Transverse colon (tissue), 4 donors: ENCODE measurements at regions not wholly inside any gene's neighbourhood (a gene's known extent, or its start where the extent isn't known, plus 50 kb on each side); places are given as distances from the start of the nearest gene placed in this dataset.

Experiments
- DNase-seq: peaks from one replicate; pipeline ENCODE4 v3.0.0-alpha.2; 2019
- H3K27ac ChIP-seq, 4 donors: fragments of 200-600 bp; sonication (generic); 2 replicates each; pipeline ENCODE4 v1.5.1; 2016 to 2018; ENCODE audit warnings: inconsistent platforms in 4 of 4
- H3K27me3 ChIP-seq: fragments of 200-600 bp; sonication (generic); 2 replicates; pipeline ENCODE4 v1.5.1; 2017; ENCODE audit warnings: inconsistent platforms
- H3K36me3 ChIP-seq, 4 donors: fragments of 200-600 bp; sonication (generic); 2 replicates each; pipeline ENCODE4 v1.5.1; 2017 to 2019; ENCODE audit warnings: inconsistent platforms in 4 of 4
- H3K4me1 ChIP-seq, 4 donors: fragments of 200-600 bp; sonication (generic); 2 replicates each; pipeline ENCODE4 v1.5.1; 2017 to 2020; ENCODE audit warnings: inconsistent platforms in 4 of 4
- H3K4me3 ChIP-seq, 4 donors: fragments of 200-600 bp; sonication (generic); 1 replicate in 1 of 4; 2 replicates in 3 of 4; pipeline versions ENCODE4 v1.5.1 to v1.6.1; 2017 to 2019; ENCODE audit warnings: inconsistent platforms in 4 of 4
- H3K9me3 ChIP-seq, 2 donors: fragments of 200-600 bp; sonication (generic); 2 replicates each; pipeline ENCODE4 v1.5.1; 2017 to 2019; ENCODE audit warnings: inconsistent platforms in 2 of 2
- EP300 ChIP-seq: sonication (generic); formaldehyde crosslinking; IDR thresholded peaks from one replicate; pipeline ENCODE4 v1.6.1; 2017; ENCODE audit warnings: antibody characterized with exemption, low read depth
- POLR2A ChIP-seq: fragments of 450-650 bp; IDR thresholded peaks from one replicate; pipeline ENCODE4 v1.6.1; 2016; ENCODE audit warnings: antibody characterized with exemption, mild to moderate bottlenecking, moderate library complexity
- POLR2AphosphoS5 ChIP-seq, 3 donors: sonication (generic); formaldehyde crosslinking; IDR thresholded peaks; one replicate each; pipeline ENCODE4 v1.6.1; 2016; ENCODE audit warnings: antibody characterized with exemption in 3 of 3
- WGBS, 2 donors: methylation state at CpG; one replicate each; pipeline ENCODE4 v1.1.5; 2018; ENCODE audit warnings: low coverage in 1 of 2; 5-methylcytosine and 5-hydroxymethylcytosine counted together
- in situ Hi-C, 4 donors: fragments of 200-750 bp; cut with MboI; loops; one replicate each; pipeline versions ENCODE4 v1.15.0 to v1.15.1; 2017; ENCODE audit warnings: low sequenced_read_pairs in 3 of 4, low pct_ligation_motif_present in 1 of 4, low pct_unique_long_range_greater_than_20kb in 1 of 4
- intact Hi-C: fragments of 100-400 bp; cut with DNase I; formaldehyde crosslinking; loops from one replicate; pipeline ENCODE4 v1.15.1; 2023; ENCODE audit warnings: low total_unique reads
- TF ChIP-seq, protein P1 (sequence below), 5 experiments: fragments of 200-600 bp in 3 of 5; fragments of 450-650 bp in 2 of 5; sonication (generic) in 3 of 5; IDR thresholded peaks; 1 replicate in 2 of 5; 2 replicates in 3 of 5; pipeline ENCODE4 v1.5.1; 2016 to 2017; ENCODE audit warnings: antibody characterized with exemption in 5 of 5, inconsistent platforms in 3 of 5, mild to moderate bottlenecking in 2 of 5, moderate library complexity in 1 of 5

DNA sequence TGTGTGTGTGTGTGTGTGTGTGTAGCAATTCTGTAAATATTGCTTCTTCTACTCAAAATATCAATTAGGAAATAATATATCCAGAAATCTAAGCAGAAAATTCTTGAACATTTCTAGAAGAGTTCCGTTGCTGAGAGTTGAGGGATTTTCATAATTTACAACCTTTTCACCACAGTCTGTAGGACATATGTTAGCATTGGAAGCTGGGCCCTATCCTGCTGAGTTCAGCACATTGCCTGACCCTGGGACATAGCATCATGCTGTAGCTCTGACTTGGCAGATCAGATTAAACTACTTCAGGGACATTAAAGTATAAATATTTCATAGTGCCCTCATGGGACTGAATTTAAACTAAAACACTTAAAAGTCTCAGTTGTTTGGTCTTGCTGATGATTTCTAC, 129.2 kb upstream of the KCNH7 start:
- H3K36me3 ChIP-seq: no peaks in the 10 kb centered on the region
- H3K4me3 ChIP-seq: no peak overlapping the region
- 44 to 51% methylated on average over 1 of the region's 1 CpG for WGBS, 2 donors
- no peaks in the 10 kb centered on the region for H3K9me3 ChIP-seq
- intact Hi-C loops (no loop called here), in situ Hi-C loops (no loop called here)
- no peaks in the 10 kb centered on the region for H3K4me1 ChIP-seq
- no peak overlapping the region for H3K27ac ChIP-seq
- H3K27me3 ChIP-seq: no peaks in the 10 kb centered on the region
- DNase-seq: no peak
- TF ChIP-seq, protein P1, sequence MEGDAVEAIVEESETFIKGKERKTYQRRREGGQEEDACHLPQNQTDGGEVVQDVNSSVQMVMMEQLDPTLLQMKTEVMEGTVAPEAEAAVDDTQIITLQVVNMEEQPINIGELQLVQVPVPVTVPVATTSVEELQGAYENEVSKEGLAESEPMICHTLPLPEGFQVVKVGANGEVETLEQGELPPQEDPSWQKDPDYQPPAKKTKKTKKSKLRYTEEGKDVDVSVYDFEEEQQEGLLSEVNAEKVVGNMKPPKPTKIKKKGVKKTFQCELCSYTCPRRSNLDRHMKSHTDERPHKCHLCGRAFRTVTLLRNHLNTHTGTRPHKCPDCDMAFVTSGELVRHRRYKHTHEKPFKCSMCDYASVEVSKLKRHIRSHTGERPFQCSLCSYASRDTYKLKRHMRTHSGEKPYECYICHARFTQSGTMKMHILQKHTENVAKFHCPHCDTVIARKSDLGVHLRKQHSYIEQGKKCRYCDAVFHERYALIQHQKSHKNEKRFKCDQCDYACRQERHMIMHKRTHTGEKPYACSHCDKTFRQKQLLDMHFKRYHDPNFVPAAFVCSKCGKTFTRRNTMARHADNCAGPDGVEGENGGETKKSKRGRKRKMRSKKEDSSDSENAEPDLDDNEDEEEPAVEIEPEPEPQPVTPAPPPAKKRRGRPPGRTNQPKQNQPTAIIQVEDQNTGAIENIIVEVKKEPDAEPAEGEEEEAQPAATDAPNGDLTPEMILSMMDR (IDR thresholded peaks at IDR 0.05): no peak
- TF ChIP-seq POLR2A (no peak), EP300 (no peak), POLR2AphosphoS5 (IDR thresholded peaks at IDR 0.05) (no peak)

DNA sequence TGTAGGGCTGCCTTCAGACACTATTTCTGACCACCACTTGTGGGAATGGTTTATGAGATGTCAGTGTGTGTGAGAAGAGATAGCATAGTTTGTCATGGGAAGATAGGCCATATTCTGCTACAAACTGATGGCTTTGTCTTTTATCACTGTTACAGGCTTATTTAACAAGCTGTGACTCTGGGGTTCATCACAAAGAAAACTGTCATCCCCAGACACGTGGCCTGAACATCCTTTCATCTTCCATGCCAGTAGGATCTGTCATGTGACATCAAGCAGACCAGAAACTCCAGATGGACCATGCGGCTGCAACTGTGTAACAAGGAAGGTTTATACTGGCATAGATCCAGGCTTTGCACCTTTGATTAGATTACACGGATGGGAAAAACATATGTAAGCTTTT, 128.6 kb upstream of the KCNH7 start:
- TF ChIP-seq EP300: no peak
- no peak for TF ChIP-seq POLR2AphosphoS5 (IDR thresholded peaks at IDR 0.05)
- TF ChIP-seq POLR2A: no peak
- TF ChIP-seq, protein P1 (IDR thresholded peaks at IDR 0.05): no peak
- DNase-seq: no peak
- 18 to 25% methylated on average over 2 to 3 of the region's 3 CpGs for WGBS, 2 donors

DNA sequence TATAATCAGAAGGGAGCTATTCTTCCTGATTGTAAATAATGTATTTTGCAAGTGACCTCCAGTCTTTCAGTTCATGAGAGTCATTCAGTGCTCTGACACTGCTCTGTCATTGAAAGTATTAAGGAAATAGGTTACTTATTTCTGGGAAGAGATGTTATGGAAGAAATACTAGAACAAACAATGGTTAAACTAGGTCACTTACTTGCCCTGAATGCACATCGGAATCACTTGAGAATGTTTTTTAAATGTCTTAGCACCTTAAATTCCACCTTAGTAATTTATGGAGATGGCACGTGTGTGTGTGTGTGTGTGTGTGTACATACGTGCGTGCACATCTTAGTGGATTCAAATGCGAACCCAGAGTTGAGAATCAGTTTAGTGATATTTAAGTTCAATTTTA, 126.6 kb upstream of the KCNH7 start:
- WGBS, 2 donors: 52 to 59% methylated on average over 5 of the region's 5 CpGs
- intact Hi-C loops: no loop called here

More for the DNA sequence above, 128.6 kb upstream of the KCNH7 start:
- no peaks in the 10 kb centered on the region for H3K4me1 ChIP-seq
- H3K9me3 ChIP-seq: no peaks in the 10 kb centered on the region
- intact Hi-C loops (no loop called here), in situ Hi-C loops (no loop called here)
- no peak overlapping the region for H3K27ac ChIP-seq
- H3K36me3 ChIP-seq: no peaks in the 10 kb centered on the region
- H3K27me3 ChIP-seq: no peaks in the 10 kb centered on the region
- H3K4me3 ChIP-seq: no peak overlapping the region

DNA sequence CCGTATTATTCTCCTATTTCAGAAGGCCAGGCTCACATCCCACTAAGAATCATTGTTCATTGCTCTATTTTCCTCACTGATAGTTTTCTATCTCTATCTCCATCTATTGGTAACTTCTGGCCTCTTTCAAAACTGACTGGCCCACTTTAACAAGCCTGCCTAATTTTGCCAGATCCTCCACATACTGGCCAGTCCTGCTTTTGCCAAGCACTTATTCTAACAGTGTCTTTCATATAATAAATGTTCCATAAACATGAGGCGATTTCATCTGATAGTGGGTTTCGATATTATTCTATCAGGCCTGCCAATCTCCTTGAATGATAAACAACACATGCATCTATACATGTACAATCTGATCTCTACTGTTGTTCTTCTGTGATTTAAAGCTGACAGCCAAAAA, 125.9 kb upstream of the KCNH7 start:
- Histone ChIP-seq H3K4me3 (no peak overlapping the region), H3K36me3 (no peaks in the 10 kb centered on the region), H3K27me3 (no peaks in the 10 kb centered on the region), H3K9me3 (no peaks in the 10 kb centered on the region), H3K27ac (no peak overlapping the region), H3K4me1 (no peaks in the 10 kb centered on the region)
- in situ Hi-C loops: no loop called here
- TF ChIP-seq POLR2AphosphoS5 (IDR thresholded peaks at IDR 0.05) (no peak), POLR2A (no peak), EP300 (no peak)
- TF ChIP-seq, protein P1 (IDR thresholded peaks at IDR 0.05): no peak
- DNase-seq: no peak
- intact Hi-C loops: no loop called here
- WGBS, 2 donors: 79 to 90% methylated on average over 3 of the region's 3 CpGs

More for the DNA sequence above, 126.6 kb upstream of the KCNH7 start:
- no peaks in the 10 kb centered on the region for H3K36me3 ChIP-seq
- H3K27me3 ChIP-seq: no peaks in the 10 kb centered on the region
- H3K4me1 ChIP-seq: no peaks in the 10 kb centered on the region
- no peaks in the 10 kb centered on the region for H3K9me3 ChIP-seq
- H3K4me3 ChIP-seq: no peak overlapping the region
- TF ChIP-seq POLR2A: no peak
- TF ChIP-seq, protein P1 (IDR thresholded peaks at IDR 0.05): no peak
- TF ChIP-seq POLR2AphosphoS5 (IDR thresholded peaks at IDR 0.05): no peak
- TF ChIP-seq EP300: no peak
- in situ Hi-C loops: no loop called here
- no peak for DNase-seq
- H3K27ac ChIP-seq: no peak overlapping the region
